HL-60 (cell line): ENCODE measurements at regions not wholly inside any gene's neighbourhood (a gene's known extent, or its start where the extent isn't known, plus 50 kb on each side); places are given as distances from the start of the nearest gene placed in this dataset.

Experiments
- GABPA ChIP-seq: IDR thresholded peaks from 2 replicates; pipeline ENCODE4 v1.6.1; 2012; ENCODE audit warnings: low read depth
- POLR2AphosphoS5 ChIP-seq: IDR thresholded peaks from 2 replicates; pipeline ENCODE4 v1.6.1; 2012; ENCODE audit warnings: low read depth
- SPI1 ChIP-seq: IDR thresholded peaks from 2 replicates; pipeline ENCODE4 v1.6.1; 2012; ENCODE audit warnings: low read depth, mild to moderate bottlenecking, borderline replicate concordance
- TF ChIP-seq, protein P1 (sequence below): IDR thresholded peaks from one replicate; pipeline ENCODE4 v1.5.1; 2011; ENCODE audit warnings: low read length, control low read depth, inconsistent platforms; ENCODE audit not compliant: insufficient read depth
- TF ChIP-seq, protein P2 (sequence below): IDR thresholded peaks from 2 replicates; pipeline ENCODE4 v1.6.1; 2012; ENCODE audit warnings: low read depth; ENCODE audit not compliant: insufficient replicate concordance

GRCh38 chr1:222415441-222415840 is 132.5 kb downstream of the HHIPL2 start:
- TF ChIP-seq, protein P1, sequence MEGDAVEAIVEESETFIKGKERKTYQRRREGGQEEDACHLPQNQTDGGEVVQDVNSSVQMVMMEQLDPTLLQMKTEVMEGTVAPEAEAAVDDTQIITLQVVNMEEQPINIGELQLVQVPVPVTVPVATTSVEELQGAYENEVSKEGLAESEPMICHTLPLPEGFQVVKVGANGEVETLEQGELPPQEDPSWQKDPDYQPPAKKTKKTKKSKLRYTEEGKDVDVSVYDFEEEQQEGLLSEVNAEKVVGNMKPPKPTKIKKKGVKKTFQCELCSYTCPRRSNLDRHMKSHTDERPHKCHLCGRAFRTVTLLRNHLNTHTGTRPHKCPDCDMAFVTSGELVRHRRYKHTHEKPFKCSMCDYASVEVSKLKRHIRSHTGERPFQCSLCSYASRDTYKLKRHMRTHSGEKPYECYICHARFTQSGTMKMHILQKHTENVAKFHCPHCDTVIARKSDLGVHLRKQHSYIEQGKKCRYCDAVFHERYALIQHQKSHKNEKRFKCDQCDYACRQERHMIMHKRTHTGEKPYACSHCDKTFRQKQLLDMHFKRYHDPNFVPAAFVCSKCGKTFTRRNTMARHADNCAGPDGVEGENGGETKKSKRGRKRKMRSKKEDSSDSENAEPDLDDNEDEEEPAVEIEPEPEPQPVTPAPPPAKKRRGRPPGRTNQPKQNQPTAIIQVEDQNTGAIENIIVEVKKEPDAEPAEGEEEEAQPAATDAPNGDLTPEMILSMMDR = no peak
- TF ChIP-seq POLR2AphosphoS5 = no peak
- TF ChIP-seq SPI1 = no peak
- TF ChIP-seq GABPA = no peak
- TF ChIP-seq, protein P2, sequence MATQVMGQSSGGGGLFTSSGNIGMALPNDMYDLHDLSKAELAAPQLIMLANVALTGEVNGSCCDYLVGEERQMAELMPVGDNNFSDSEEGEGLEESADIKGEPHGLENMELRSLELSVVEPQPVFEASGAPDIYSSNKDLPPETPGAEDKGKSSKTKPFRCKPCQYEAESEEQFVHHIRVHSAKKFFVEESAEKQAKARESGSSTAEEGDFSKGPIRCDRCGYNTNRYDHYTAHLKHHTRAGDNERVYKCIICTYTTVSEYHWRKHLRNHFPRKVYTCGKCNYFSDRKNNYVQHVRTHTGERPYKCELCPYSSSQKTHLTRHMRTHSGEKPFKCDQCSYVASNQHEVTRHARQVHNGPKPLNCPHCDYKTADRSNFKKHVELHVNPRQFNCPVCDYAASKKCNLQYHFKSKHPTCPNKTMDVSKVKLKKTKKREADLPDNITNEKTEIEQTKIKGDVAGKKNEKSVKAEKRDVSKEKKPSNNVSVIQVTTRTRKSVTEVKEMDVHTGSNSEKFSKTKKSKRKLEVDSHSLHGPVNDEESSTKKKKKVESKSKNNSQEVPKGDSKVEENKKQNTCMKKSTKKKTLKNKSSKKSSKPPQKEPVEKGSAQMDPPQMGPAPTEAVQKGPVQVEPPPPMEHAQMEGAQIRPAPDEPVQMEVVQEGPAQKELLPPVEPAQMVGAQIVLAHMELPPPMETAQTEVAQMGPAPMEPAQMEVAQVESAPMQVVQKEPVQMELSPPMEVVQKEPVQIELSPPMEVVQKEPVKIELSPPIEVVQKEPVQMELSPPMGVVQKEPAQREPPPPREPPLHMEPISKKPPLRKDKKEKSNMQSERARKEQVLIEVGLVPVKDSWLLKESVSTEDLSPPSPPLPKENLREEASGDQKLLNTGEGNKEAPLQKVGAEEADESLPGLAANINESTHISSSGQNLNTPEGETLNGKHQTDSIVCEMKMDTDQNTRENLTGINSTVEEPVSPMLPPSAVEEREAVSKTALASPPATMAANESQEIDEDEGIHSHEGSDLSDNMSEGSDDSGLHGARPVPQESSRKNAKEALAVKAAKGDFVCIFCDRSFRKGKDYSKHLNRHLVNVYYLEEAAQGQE = no peak
